A549 (cell line): ENCODE measurements at regions not wholly inside any gene's neighbourhood (a gene's known extent, or its start where the extent isn't known, plus 50 kb on each side); places are given as distances from the start of the nearest gene placed in this dataset.
"Not testable (repeated sequence)": the region's sequence is repeated elsewhere in the genome, so short reads cannot be mapped to it uniquely, and the experiment has no call there.

Experiments used
- ATAC-seq, 2 experiments: fragments of 200-7000 bp in 1 of 2; fragments of >200 bp in 1 of 2; cut with Nextera tagmentation in 1 of 2; cut with Tn5 transposase in 1 of 2; 3 replicates each; pipeline versions ENCODE4 v1.8.0 to v1.9.1; 2018 to 2020; ENCODE audit warnings: mild to moderate bottlenecking in 1 of 2, moderate library complexity in 1 of 2
- CTCF ChIA-PET: fragments of 300-600 bp; sonication (Branson Sonifier 250); formaldehyde crosslinking; extraction: SDS; loops from one replicate; lab custom pipeline; 2021; ENCODE audit warnings: antibody characterized with exemption, inconsistent platforms; lab: Yijun Ruan, JAX
- POLR2A ChIA-PET: fragments of 350-600 bp; formaldehyde crosslinking; extraction: SDS; loops from one replicate; lab custom pipeline; 2021; ENCODE audit warnings: antibody characterized with exemption, inconsistent platforms; lab: Yijun Ruan, JAX
- DNase-seq, 2 experiments: peaks; one replicate each; pipeline versions ENCODE4 v3.0.0 to v3.0.0-alpha.2; 2011 to 2016; ENCODE audit warnings: low read depth in 1 of 2, low spot score in 1 of 2
- FAIRE-seq: peaks from 2 replicates; lab custom pipeline; 2011; peaks lifted over from hg19 to GRCh38; lab: Jason Lieb, UNC
- H3K27ac ChIP-seq, 2 experiments: fragments of >200 bp; sonication (Bioruptor Twin); formaldehyde crosslinking; 3 replicates each; pipeline ENCODE4 v1.5.1; 2016 to 2017
- H3K4me1 ChIP-seq: fragments of >200 bp; sonication (Bioruptor Twin); formaldehyde crosslinking; 3 replicates; pipeline ENCODE4 v1.6.1; 2016
- H3K4me2 ChIP-seq: fragments of >200 bp; sonication (Bioruptor Twin); formaldehyde crosslinking; 3 replicates; pipeline ENCODE4 v1.6.1; 2016
- H3K4me3 ChIP-seq: fragments of >200 bp; sonication (Bioruptor Twin); formaldehyde crosslinking; 3 replicates; pipeline ENCODE4 v1.5.1; 2016
- H3K9me3 ChIP-seq: fragments of >200 bp; sonication (Bioruptor Twin); formaldehyde crosslinking; 3 replicates; pipeline ENCODE4 v1.6.1; 2016
- ATOH8 ChIP-seq: fragments of 250-450 bp; sonication (Bioruptor Pico); IDR thresholded peaks from 2 replicates; pipeline ENCODE4 v1.5.0; 2020; ENCODE audit warnings: low read depth, mild to moderate bottlenecking, moderate library complexity
- BCL3 ChIP-seq: fragments of >200 bp; sonication (Bioruptor Twin); formaldehyde crosslinking; IDR thresholded peaks from 3 replicates; pipeline ENCODE4 v1.6.1; 2016
- EHMT2 ChIP-seq: fragments of 200-600 bp; sonication (generic); IDR thresholded peaks from 2 replicates; pipeline ENCODE4 v1.6.1; 2016; ENCODE audit warnings: antibody characterized with exemption, low read depth, mild to moderate bottlenecking, moderate library complexity
- ESRRA ChIP-seq: fragments of 150-350 bp; IDR thresholded peaks from 2 replicates; pipeline ENCODE4 v1.6.1; 2014; ENCODE audit warnings: mild to moderate bottlenecking, low read length, borderline replicate concordance
- GATA3 ChIP-seq: IDR thresholded peaks from 2 replicates; pipeline ENCODE4 v1.6.1; 2012; ENCODE audit warnings: borderline replicate concordance
- JUN ChIP-seq, 2 experiments: fragments of >200 bp; sonication (Bioruptor Twin); formaldehyde crosslinking; IDR thresholded peaks; 2 replicates in 1 of 2; 3 replicates in 1 of 2; pipeline ENCODE4 v1.6.1; 2016 to 2017
- MYC ChIP-seq: IDR thresholded peaks from 2 replicates; pipeline ENCODE4 v1.6.1; 2012; ENCODE audit warnings: mild to moderate bottlenecking, inconsistent platforms, low read length, improper control_type of control experiment, borderline replicate concordance
- PBX3 ChIP-seq: IDR thresholded peaks from 2 replicates; pipeline ENCODE4 v1.6.1; 2012
- PHF8 ChIP-seq: fragments of 200-600 bp; sonication (generic); IDR thresholded peaks from 2 replicates; pipeline ENCODE4 v1.6.1; 2016; ENCODE audit warnings: low read depth, mild to moderate bottlenecking, antibody characterized with exemption, moderate library complexity, borderline replicate concordance
- POLR2A ChIP-seq: IDR thresholded peaks from 2 replicates; pipeline ENCODE4 v1.6.1; 2012; ENCODE audit warnings: mild to moderate bottlenecking, low read length
- RAD21 ChIP-seq, 2 experiments: fragments of >200 bp in 1 of 2; sonication (Bioruptor Twin) in 1 of 2; formaldehyde crosslinking in 1 of 2; IDR thresholded peaks in 1 of 2; conservative IDR thresholded peaks in 1 of 2; 2 replicates in 1 of 2; 3 replicates in 1 of 2; pipeline ENCODE4 v1.6.1; 2012 to 2018; ENCODE audit warnings: inconsistent platforms in 1 of 2
- RCOR1 ChIP-seq: fragments of 150-350 bp; IDR thresholded peaks from 2 replicates; pipeline ENCODE4 v1.6.1; 2014; ENCODE audit warnings: antibody characterized with exemption, low read length, low read depth
- SMC3 ChIP-seq: fragments of >200 bp; sonication (Bioruptor Twin); formaldehyde crosslinking; IDR thresholded peaks from 3 replicates; pipeline ENCODE4 v1.6.1; 2018; ENCODE audit warnings: inconsistent platforms
- USF2 ChIP-seq: fragments of 450-650 bp; IDR thresholded peaks from 2 replicates; pipeline ENCODE4 v1.6.1; 2014; ENCODE audit warnings: antibody characterized with exemption
- ZNF302 ChIP-seq: fragments of 250-450 bp; sonication (Bioruptor Pico); IDR thresholded peaks from 2 replicates; pipeline ENCODE4 v1.9.0; 2021; ENCODE audit warnings: inconsistent platforms, mild to moderate bottlenecking, moderate library complexity
- WGBS: methylation state at CpG from one replicate; pipeline ENCODE4 v1.1.6; 2017; ENCODE audit errors: missing lambda C conversion rate; 5-methylcytosine and 5-hydroxymethylcytosine counted together

GRCh38 chr14:89661392-89661791, 244.4 kb upstream of the FOXN3 start:
- 35% methylated on average over 4 of the region's 4 CpGs for WGBS
- POLR2A ChIA-PET, result no interaction called here
- CTCF ChIA-PET, result no interaction called here

GRCh38 chr14:89660625-89661233, 243.7 kb upstream of the FOXN3 start:
- WGBS, result 54% methylated on average over 6 of the region's 6 CpGs
- H3K4me3 ChIP-seq, DNase-seq, FAIRE-seq, H3K9me3 ChIP-seq, CTCF ChIA-PET, POLR2A ChIA-PET, H3K4me2 ChIP-seq, ATAC-seq, H3K4me1 ChIP-seq, H3K27ac ChIP-seq: not testable (repeated sequence)

More at GRCh38 chr14:89661392-89661791, 244.4 kb upstream of the FOXN3 start:
- Histone ChIP-seq H3K4me2 (no peak overlapping the region), H3K4me1 (no peaks in the 10 kb centered on the region)
- no peak for DNase-seq
- no peak for TF ChIP-seq JUN (IDR thresholded peaks at IDR 0.05)
- no peak for TF ChIP-seq GATA3
- no peak for TF ChIP-seq MYC
- no peak for TF ChIP-seq PBX3
- no peak for TF ChIP-seq ZNF302
- TF ChIP-seq PHF8, result no peak
- TF ChIP-seq ATOH8, result no peak
- TF ChIP-seq POLR2A, result no peak
- no peak for TF ChIP-seq SMC3
- TF ChIP-seq BCL3, result no peak
- no peak for TF ChIP-seq EHMT2
- TF ChIP-seq USF2, result no peak
- TF ChIP-seq, all 56 proteins: peak for 0
- 0 out of 3 replicates have a peak, but pooled peaks cover 8% of the 10 kb centered on the region for H3K9me3 ChIP-seq
- FAIRE-seq (no peak), ATAC-seq (no peak)
- H3K27ac ChIP-seq, result no peak overlapping the region
- H3K4me3 ChIP-seq, result no peak overlapping the region

GRCh38 chr14:89660166-89660565, 243.1 kb upstream of the FOXN3 start:
- ATAC-seq (no peak), DNase-seq (no peak), FAIRE-seq (no peak)
- TF ChIP-seq RAD21 (conservative IDR thresholded peaks at IDR 0.05 in 1 of 2, IDR thresholded peaks at IDR 0.05 in 1 of 2) (no peak), RCOR1 (no peak), ESRRA (no peak), POLR2A (no peak)
- WGBS, result 15% methylated on average over 5 of the region's 5 CpGs
- POLR2A ChIA-PET, result no interaction called here
- no peak overlapping the region for H3K4me2 ChIP-seq
- H3K9me3 ChIP-seq, result 0 out of 3 replicates have a peak, but pooled peaks cover 6% of the 10 kb centered on the region
- no peak overlapping the region for H3K4me3 ChIP-seq
- H3K27ac ChIP-seq, result no peak overlapping the region
- H3K4me1 ChIP-seq, result no peaks in the 10 kb centered on the region
- CTCF ChIA-PET, result no interaction called here
